ENCODE measurements at regions not wholly inside any gene's neighbourhood (a gene's known extent, or its start where the extent isn't known, plus 50 kb on each side); places are given as distances from the start of the nearest gene placed in this dataset.

DNA sequence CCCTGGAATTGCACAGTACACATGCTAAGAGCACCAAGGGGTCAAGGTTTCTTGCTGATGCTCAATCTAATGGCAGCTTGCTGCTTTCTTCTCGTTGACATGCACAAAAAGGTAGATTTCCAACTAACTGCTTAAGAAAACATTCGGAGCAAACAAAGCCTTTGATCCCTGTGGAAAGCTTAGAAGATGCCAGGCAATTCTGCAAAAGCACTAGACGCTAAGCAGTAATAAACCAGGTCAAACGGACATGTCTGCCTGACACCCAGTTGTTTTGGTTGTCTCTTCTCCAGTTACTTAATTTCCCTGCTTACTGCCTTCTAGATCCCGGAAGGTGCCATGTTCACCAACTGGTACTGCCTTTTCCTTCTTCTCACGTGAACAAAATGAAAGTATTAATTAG lies 100.5 kb upstream of the TMCC3 start:
- DNase-seq (ENCODE audit: low read depth in 2 of 2) = no peak

GRCh38 chr12:94749890-94750289 lies 99.5 kb upstream of the TMCC3 start:
- DNase-seq (ENCODE audit: low read depth in 2 of 2) = no peak

DNA sequence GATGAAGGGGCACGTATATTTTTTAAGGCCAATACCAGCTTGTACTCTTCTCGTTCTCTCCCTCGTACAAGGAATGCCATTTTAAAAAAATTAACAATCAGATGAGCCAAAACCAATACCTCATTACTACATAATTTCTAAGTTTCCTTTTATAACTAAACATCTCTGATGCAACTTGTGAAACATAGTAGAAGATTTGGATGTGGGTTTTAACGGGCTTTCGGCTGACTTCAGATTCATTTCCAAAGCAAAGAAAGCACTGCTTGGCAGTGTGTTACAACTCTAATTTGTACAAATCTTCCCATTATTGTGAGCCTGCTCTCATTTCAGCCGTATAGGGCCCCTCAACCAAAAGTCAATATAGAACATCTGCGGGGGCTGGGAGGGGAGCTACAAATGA lies 99.1 kb upstream of the TMCC3 start:
- DNase-seq (ENCODE audit: low read depth in 2 of 2) = no peak

- no peak for DNase-seq (ENCODE audit: low read depth in 2 of 2)
Observed at GRCh38 chr12:94748726-94749421, 98.5 kb upstream of the TMCC3 start.

DNA sequence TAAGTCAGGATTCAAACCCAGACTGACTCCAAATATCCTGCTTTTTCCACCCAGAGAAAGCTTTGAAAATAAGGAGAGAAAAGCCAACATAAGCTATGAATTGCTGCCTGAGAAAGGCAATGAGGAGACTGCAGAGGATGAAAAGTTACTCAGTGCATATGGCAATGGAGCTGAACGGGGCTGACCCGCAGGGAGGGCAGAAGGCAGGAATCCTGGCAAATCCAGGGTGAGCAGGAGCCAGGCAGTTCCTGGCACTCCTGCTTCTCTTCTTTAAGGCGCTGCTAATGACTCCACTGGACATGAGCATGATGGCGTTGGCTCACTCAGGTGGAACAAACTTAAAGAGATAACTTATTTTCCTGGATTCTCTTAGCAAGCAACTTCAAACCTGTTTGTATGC lies 95.2 kb upstream of the TMCC3 start:
- DNase-seq (ENCODE audit: low read depth in 2 of 2) = no peak

- DNase-seq (ENCODE audit: low read depth in 2 of 2) = no peak
Observed at GRCh38 chr12:94743174-94743573, 92.8 kb upstream of the TMCC3 start.

- no peak for DNase-seq (ENCODE audit: low read depth in 2 of 2)
Observed at GRCh38 chr12:94740601-94741362, 90.4 kb upstream of the TMCC3 start.

- DNase-seq (ENCODE audit: low read depth in 2 of 2) = no peak
Observed at GRCh38 chr12:94736820-94737219, 86.5 kb upstream of the TMCC3 start.

DNA sequence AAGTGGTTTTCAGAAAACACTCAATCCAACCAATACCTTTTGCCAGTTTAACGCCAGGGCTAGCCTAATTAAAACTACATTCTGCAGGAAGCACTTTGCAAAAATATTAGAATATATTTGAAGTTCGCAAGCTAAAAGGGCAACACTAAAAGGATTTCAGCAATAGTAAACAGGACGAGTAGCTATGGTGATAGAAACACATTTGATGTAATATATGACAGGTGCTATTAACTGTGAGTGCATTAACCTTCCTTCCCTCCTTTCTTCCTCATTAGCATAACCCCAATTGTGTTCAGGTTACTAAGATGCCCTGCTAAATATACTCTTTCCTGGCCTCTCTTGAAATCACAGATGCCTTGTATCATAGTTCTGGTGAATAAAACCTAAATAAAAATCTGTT lies 85.6 kb upstream of the TMCC3 start:
- no peak for DNase-seq (ENCODE audit: low read depth in 2 of 2)

DNA sequence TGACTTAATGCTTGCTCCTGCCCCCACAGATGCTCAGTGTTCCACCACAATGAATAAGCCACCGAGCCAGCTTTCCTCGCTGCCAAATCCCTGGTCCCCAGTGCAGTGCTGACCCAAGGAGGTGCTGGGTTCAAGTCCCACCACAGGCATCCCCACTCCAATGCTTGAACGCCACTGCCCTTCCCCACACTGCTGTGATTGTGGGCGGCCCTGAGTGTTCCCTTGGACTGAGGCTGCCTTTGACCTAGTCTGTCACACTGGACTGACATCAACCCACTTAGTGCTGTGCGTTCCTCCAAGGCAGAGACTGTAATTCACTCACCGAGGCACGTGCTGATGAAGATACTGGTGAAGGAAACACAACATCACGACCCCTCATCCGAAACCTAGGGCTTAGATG lies 83.4 kb upstream of the TMCC3 start:
- no peak for DNase-seq (ENCODE audit: low read depth in 2 of 2)

DNA sequence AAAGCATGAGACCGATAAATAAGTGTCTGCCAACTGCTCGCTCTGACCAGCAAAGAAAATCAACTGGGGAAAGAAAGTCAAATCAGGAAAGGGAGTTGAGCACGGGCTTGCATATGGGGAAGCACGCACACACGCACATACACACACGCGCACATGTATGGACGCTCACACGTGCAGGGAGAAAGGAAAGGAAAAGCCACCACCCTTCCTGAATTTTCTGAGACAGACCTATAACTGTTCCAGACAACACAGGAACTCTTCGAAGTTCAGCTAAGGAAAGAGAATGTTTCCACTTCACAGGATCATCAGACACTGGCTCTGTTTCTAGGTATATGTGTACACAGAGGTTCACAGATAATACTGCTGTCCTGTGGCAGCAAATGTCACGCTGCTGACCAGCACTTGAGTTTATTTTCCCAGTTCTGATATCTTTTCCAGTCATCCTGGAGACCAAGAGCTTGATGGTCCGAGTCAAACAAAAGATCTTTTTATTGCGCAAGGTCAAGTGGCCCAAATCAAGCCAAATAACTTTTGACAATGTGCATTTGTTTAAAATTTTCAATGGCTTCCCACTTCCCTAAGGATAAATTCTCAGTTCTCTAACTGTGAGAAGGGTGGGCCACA lies 82.1 kb upstream of the TMCC3 start:
- no peak for DNase-seq (ENCODE audit: low read depth in 2 of 2)

- DNase-seq (ENCODE audit: low read depth in 2 of 2) = no peak
Observed at GRCh38 chr12:94731733-94732360, 81.5 kb upstream of the TMCC3 start.

GRCh38 chr12:94730847-94731246 lies 80.5 kb upstream of the TMCC3 start:
- DNase-seq (ENCODE audit: low read depth in 2 of 2) = no peak

DNA sequence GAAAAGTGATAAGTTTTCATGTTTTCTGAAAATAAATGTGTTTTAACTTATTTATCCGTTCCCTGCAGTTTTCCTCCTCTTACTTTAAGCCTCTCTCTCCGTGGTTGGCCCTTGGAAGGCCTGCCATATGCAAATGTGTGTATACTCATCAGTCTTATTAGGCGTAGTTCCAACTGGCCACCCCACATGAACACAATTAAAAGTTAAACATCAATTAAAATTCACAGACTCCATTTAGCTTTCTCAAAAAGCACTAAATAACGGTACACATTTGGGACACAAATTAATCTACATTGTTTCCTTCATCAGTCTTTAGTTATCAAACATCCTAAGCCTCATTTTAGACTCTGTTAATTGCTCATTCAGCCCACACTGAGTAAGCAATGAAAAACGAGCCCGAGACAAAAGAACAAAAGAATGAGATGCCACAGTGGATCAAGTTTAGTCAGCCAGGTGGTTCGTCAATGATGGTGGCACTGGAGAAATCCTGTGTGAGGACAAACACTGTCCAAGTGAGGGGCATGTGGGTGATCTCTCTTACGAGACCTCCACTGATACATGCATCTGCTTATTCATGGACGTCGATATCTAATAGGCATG lies 76.0 kb upstream of the TMCC3 start:
- DNase-seq (ENCODE audit: low read depth in 2 of 2) = no peak

- DNase-seq (ENCODE audit: low read depth in 2 of 2) = no peak
Observed at GRCh38 chr12:94725375-94726168, 75.2 kb upstream of the TMCC3 start.

GRCh38 chr12:94722664-94723063 lies 72.3 kb upstream of the TMCC3 start:
- no peak for DNase-seq (ENCODE audit: low read depth in 2 of 2)

DNA sequence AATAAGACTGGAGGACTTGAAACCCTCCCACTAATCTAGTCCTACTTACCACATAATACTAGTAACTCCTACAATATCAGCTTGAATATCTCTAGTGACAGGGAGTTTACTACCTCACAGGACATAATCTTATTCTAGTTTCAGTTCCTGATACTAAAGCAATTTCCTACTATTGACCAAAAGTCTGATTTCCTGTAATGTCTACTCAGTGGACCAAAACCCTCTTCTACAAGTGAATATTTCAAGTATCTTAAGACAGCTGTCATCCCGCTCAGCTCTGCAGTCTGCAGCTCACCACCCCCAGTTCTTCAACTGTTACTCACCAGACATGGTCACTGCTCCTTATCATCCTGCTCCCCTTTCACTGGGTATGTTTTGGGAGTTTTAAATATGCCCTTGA lies 70.8 kb upstream of the TMCC3 start:
- no peak for DNase-seq (ENCODE audit: low read depth in 2 of 2)

DNA sequence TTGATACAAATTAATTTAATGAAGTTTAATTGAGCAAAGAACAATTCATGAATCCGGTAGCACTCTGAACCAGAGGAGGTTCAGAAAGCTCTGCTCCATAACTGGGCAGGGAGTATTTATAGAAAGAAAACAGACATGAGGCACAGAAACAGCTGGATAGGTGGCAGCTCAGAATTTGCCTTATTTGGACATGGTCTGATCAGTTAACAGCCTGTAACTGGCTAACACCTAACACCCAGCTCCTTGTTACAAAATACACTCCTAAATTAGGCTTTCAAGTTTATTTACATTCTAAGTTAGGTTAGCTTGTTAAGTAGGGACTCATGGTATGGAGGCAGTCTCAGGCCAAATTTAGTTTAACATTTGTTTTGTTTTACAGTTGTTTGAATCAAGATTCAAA lies 67.8 kb upstream of the TMCC3 start:
- no peak for DNase-seq (ENCODE audit: low read depth in 2 of 2)

DNA sequence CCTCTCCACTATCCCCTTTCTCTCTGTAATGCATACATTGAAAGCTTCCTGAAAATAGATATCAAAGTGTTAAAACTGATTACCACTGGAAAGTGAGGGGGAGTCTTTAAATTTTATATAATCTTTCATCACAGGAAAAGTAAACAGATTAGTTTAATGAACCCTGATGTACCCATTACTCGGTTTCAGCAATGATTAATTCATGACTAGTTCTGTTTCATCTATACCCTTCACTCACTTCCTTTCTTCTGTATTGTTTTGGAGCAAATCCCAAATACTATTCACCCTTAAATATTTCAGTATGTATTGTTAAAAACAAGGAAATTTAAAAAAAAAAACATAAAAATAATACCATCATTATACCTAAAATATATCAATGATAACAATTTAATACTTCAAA lies 67.3 kb upstream of the TMCC3 start:
- DNase-seq (ENCODE audit: low read depth in 2 of 2) = no peak

DNA sequence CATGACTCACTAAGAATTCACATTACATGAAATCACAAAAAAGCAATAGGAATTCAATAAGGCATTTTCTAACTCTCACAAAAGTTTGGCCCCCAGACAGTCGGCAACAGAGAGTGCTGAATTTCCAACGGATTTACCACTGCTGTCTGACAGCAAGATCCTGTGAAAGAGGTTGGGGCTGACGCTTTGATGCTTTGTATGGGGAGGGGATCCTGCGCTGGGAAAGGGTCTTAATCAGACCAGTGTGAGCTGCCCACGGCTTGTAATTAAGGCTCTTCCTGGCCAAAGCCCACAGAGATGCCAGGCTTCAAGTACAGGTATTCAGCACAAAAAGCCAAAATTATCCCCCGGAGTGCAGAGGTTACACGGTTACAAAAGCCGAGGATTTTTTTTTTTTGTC lies 66.8 kb upstream of the TMCC3 start:
- no peak for DNase-seq (ENCODE audit: low read depth in 2 of 2)

GRCh38 chr12:94716339-94716738 lies 66.0 kb upstream of the TMCC3 start:
- DNase-seq (ENCODE audit: low read depth in 2 of 2) = no peak

All from fibroblast of skin of left quadriceps (primary cell).